Spleen (tissue), 7 donors: ENCODE measurements at regions not wholly inside any gene's neighbourhood (a gene's known extent, or its start where the extent isn't known, plus 50 kb on each side); places are given as distances from the start of the nearest gene placed in this dataset.

Experiments used
- CTCF ChIP-seq, 11 experiments: fragments of 200-600 bp in 7 of 11; fragments of 450-650 bp in 4 of 11; sonication (generic) in 4 of 11; IDR thresholded peaks in 8 of 11; conservative IDR thresholded peaks in 3 of 11; 1 replicate in 7 of 11; 2 replicates in 4 of 11; pipeline versions ENCODE4 v1.4.0 to v1.8.0; 2016 to 2021; ENCODE audit warnings: antibody characterized with exemption in 11 of 11, inconsistent platforms in 4 of 11, mild to moderate bottlenecking in 1 of 11
- POLR2AphosphoS5 ChIP-seq, 3 donors: sonication (generic); formaldehyde crosslinking; IDR thresholded peaks; one replicate each; pipeline ENCODE4 v1.5.1; 2017; ENCODE audit warnings: antibody characterized with exemption in 3 of 3
- donor health status: DM: no; HTN: no; CAD: no; lungs with moderate emphysema.
- donor health status: DM: no; HTN: no; CAD: no.
- donor health status: DM: no; HTN: no; CAD: no.

DNA sequence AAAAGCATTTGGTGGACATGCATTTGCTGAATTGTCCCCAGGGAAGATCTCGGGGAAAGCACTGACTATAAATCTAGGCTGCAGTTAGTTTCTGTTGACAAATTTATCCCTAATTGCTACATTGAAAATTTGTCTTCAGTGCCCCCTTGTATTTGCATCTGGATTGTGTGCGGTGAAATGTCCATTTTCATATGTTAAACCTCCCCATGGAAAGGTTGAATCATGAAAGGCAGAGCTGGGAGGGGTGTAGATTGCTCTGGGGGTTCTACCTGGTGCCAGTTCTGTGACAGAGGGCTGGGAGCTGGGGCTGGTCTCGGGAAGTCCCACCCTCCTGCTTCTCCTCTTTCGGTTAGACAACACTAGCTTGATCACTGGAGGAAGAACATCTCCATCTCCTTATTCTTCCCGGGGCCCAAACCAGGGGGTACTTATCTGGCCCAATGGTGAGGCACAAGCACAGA lies 101.9 kb downstream of the GADD45G start:
- TF ChIP-seq CTCF (IDR thresholded peaks at IDR 0.05 in 8 of 11, conservative IDR thresholded peaks at IDR 0.05 in 3 of 11) (no peak), POLR2AphosphoS5 (IDR thresholded peaks at IDR 0.05) (no peak)
